WTC11 (cell line): ENCODE measurements at regions not wholly inside any gene's neighbourhood (a gene's known extent, or its start where the extent isn't known, plus 50 kb on each side); places are given as distances from the start of the nearest gene placed in this dataset.

ENCODE experiments used
- ATAC-seq: fragments of 200-7000 bp; cut with Tn5 transposase; 2 replicates; pipeline ENCODE4 v1.10.0; 2021; ENCODE audit warnings: mild to moderate bottlenecking, moderate library complexity
- CTCF ChIA-PET: fragments of 300-600 bp; sonication (Branson Sonifier 250); formaldehyde crosslinking; loops from one replicate; lab custom pipeline; 2021; ENCODE audit warnings: antibody characterized with exemption; lab: Charles Lee
- POLR2A ChIA-PET: fragments of 350-600 bp; sonication (Branson Sonifier 250); formaldehyde crosslinking; loops from one replicate; lab custom pipeline; 2021; ENCODE audit warnings: antibody characterized with exemption; lab: Charles Lee
- DNase-seq: peaks from one replicate; pipeline ENCODE4 v3.0.0; 2021; ENCODE audit warnings: low spot score
- H3K27ac Mint-ChIP-seq: 2 replicates; pipeline ENCODE4 v1.8.0; 2021; ENCODE audit warnings: mixed read lengths
- H3K27me3 Mint-ChIP-seq: 2 replicates; pipeline ENCODE4 v1.8.0; 2021; ENCODE audit warnings: low read depth, mild to moderate bottlenecking, moderate library complexity, mixed read lengths
- H3K36me3 Mint-ChIP-seq: 2 replicates; pipeline ENCODE4 v1.8.0; 2021; ENCODE audit warnings: mixed read lengths
- H3K4me1 Mint-ChIP-seq: 2 replicates; pipeline ENCODE4 v1.8.0; 2022; ENCODE audit warnings: mixed read lengths
- H3K4me3 Mint-ChIP-seq: 2 replicates; pipeline ENCODE4 v1.8.0; 2021; ENCODE audit warnings: mild to moderate bottlenecking, moderate library complexity, mixed read lengths
- H3K9me3 Mint-ChIP-seq: 2 replicates; pipeline ENCODE4 v1.8.0; 2021; ENCODE audit warnings: mixed read lengths
- AR ChIP-seq: fragments of 250-450 bp; sonication (Bioruptor Pico); IDR thresholded peaks from 2 replicates; pipeline ENCODE4 v1.9.0; 2021; ENCODE audit warnings: mild to moderate bottlenecking
- ATF6 ChIP-seq: sonication (generic); formaldehyde crosslinking; IDR thresholded peaks from 2 replicates; pipeline ENCODE4 v1.8.1; 2023; ENCODE audit warnings: mild to moderate bottlenecking, missing genetic modification reagents
- CREB1 ChIP-seq: sonication (generic); formaldehyde crosslinking; IDR thresholded peaks from 2 replicates; pipeline ENCODE4 v1.8.0; 2023; ENCODE audit warnings: mild to moderate bottlenecking, missing genetic modification reagents
- CREM ChIP-seq: sonication (generic); formaldehyde crosslinking; IDR thresholded peaks from 2 replicates; pipeline ENCODE4 v1.8.1; 2022; ENCODE audit warnings: mild to moderate bottlenecking, missing genetic modification reagents, moderate library complexity
- E2F1 ChIP-seq: sonication (generic); formaldehyde crosslinking; IDR thresholded peaks from 2 replicates; pipeline ENCODE4 v1.8.0; 2022; ENCODE audit warnings: mild to moderate bottlenecking, missing genetic modification reagents
- ESRRA ChIP-seq: sonication (generic); formaldehyde crosslinking; IDR thresholded peaks from 2 replicates; pipeline ENCODE4 v1.8.1; 2022; ENCODE audit warnings: mild to moderate bottlenecking, missing genetic modification reagents, borderline replicate concordance
- FOXP4 ChIP-seq: sonication (generic); formaldehyde crosslinking; IDR thresholded peaks from 2 replicates; pipeline ENCODE4 v1.8.0; 2022; ENCODE audit warnings: mild to moderate bottlenecking, missing genetic modification reagents
- GRHL2 ChIP-seq: fragments of 250-450 bp; sonication (Bioruptor Pico); IDR thresholded peaks from 2 replicates; pipeline ENCODE4 v1.8.0; 2022; ENCODE audit warnings: mild to moderate bottlenecking, moderate library complexity; ENCODE audit not compliant: insufficient replicate concordance, severe bottlenecking
- GTF2I ChIP-seq: fragments of 250-450 bp; sonication (Bioruptor Pico); conservative IDR thresholded peaks from 2 replicates; pipeline ENCODE4 v1.4.0; 2021; ENCODE audit warnings: mild to moderate bottlenecking
- KAT7 ChIP-seq: sonication (generic); formaldehyde crosslinking; IDR thresholded peaks from 2 replicates; pipeline ENCODE4 v1.8.1; 2023; ENCODE audit warnings: missing genetic modification reagents, mild to moderate bottlenecking, borderline replicate concordance
- NFATC4 ChIP-seq: fragments of 250-450 bp; sonication (Bioruptor Pico); IDR thresholded peaks from 2 replicates; pipeline ENCODE4 v1.9.0; 2021; ENCODE audit warnings: mild to moderate bottlenecking
- NR2C2 ChIP-seq: sonication (generic); formaldehyde crosslinking; IDR thresholded peaks from 2 replicates; pipeline ENCODE4 v1.8.0; 2022; ENCODE audit warnings: mild to moderate bottlenecking, missing genetic modification reagents
- SMAD4 ChIP-seq: sonication (generic); formaldehyde crosslinking; IDR thresholded peaks from 2 replicates; pipeline ENCODE4 v1.8.0; 2022; ENCODE audit warnings: mild to moderate bottlenecking, missing genetic modification reagents
- TCF7 ChIP-seq: sonication (generic); formaldehyde crosslinking; IDR thresholded peaks from 2 replicates; pipeline ENCODE4 v1.8.0; 2022; ENCODE audit warnings: mild to moderate bottlenecking, low read depth, missing genetic modification reagents, moderate library complexity
- ZBTB21 ChIP-seq: sonication (generic); formaldehyde crosslinking; IDR thresholded peaks from 2 replicates; pipeline ENCODE4 v1.8.1; 2023; ENCODE audit warnings: mild to moderate bottlenecking, missing genetic modification reagents, borderline replicate concordance
- ZNF416 ChIP-seq: fragments of 250-450 bp; sonication (Bioruptor Pico); IDR thresholded peaks from 2 replicates; pipeline ENCODE4 v1.9.0; 2021; ENCODE audit warnings: mild to moderate bottlenecking, inconsistent platforms
- ZNF532 ChIP-seq: fragments of 250-450 bp; sonication (Bioruptor Pico); IDR thresholded peaks from 2 replicates; pipeline ENCODE4 v1.9.0; 2021; ENCODE audit warnings: mild to moderate bottlenecking, borderline replicate concordance
- TF ChIP-seq, protein P1 (sequence below): sonication (generic); formaldehyde crosslinking; IDR thresholded peaks from 2 replicates; pipeline ENCODE4 v1.8.0; 2023; ENCODE audit warnings: missing genetic modification reagents

GRCh38 chr9:89768051-89768450 is 163.2 kb downstream of the GADD45G start:
- DNase-seq (no peak), ATAC-seq (no peak)
- Mint-ChIP-seq H3K9me3 (peaks cover 4% of the 10 kb centered on the region), H3K4me3 (no peak overlapping the region), H3K27ac (no peak overlapping the region), H3K4me1 (no peaks in the 10 kb centered on the region), H3K36me3 (no peaks in the 10 kb centered on the region), H3K27me3 (no peaks in the 10 kb centered on the region)
- ChIA-PET CTCF (no interaction called here), POLR2A (no interaction called here)
- no peak for TF ChIP-seq KAT7 (CRISPR knock-in tag)
- no peak for TF ChIP-seq ESRRA (CRISPR knock-in tag)
- TF ChIP-seq TCF7 = no peak
- TF ChIP-seq, all 79 proteins: peak for 0

GRCh38 chr9:89768650-89769071 is 163.8 kb downstream of the GADD45G start:
- Mint-ChIP-seq H3K36me3 (no peaks in the 10 kb centered on the region), H3K4me3 (no peak overlapping the region), H3K27ac (no peak overlapping the region)
- DNase-seq = no peak
- TF ChIP-seq GTF2I = no peak
- TF ChIP-seq NR2C2 (CRISPR knock-in tag) = no peak
- TF ChIP-seq SMAD4 (CRISPR knock-in tag) = no peak
- no peak for TF ChIP-seq ZNF416 (CRISPR knock-in tag)
- TF ChIP-seq CREB1 (CRISPR knock-in tag) = no peak
- no peak for TF ChIP-seq ZBTB21 (CRISPR knock-in tag)
- TF ChIP-seq, protein P1, sequence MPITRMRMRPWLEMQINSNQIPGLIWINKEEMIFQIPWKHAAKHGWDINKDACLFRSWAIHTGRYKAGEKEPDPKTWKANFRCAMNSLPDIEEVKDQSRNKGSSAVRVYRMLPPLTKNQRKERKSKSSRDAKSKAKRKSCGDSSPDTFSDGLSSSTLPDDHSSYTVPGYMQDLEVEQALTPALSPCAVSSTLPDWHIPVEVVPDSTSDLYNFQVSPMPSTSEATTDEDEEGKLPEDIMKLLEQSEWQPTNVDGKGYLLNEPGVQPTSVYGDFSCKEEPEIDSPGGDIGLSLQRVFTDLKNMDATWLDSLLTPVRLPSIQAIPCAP (CRISPR knock-in tag) = no peak
- no peak for TF ChIP-seq AR (CRISPR knock-in tag)
- TF ChIP-seq ZNF532 = no peak
- TF ChIP-seq NFATC4 (CRISPR knock-in tag) = no peak
- TF ChIP-seq ESRRA (CRISPR knock-in tag) = no peak
- no peak for TF ChIP-seq ATF6 (CRISPR knock-in tag)
- no peak for TF ChIP-seq FOXP4 (CRISPR knock-in tag)
- no peak for TF ChIP-seq E2F1 (CRISPR knock-in tag)
- TF ChIP-seq GRHL2 (CRISPR knock-in tag) = no peak
- TF ChIP-seq CREM (CRISPR knock-in tag) = no peak
- TF ChIP-seq, all 79 proteins: peak for 0
- ChIA-PET CTCF (no interaction called here), POLR2A (no interaction called here)
- ATAC-seq = no peak
- Mint-ChIP-seq H3K4me1 (no peaks in the 10 kb centered on the region), H3K9me3 (peaks cover 4% of the 10 kb centered on the region), H3K27me3 (no peaks in the 10 kb centered on the region)
